HEK293T (cell line): ENCODE measurements at regions not wholly inside any gene's neighbourhood (a gene's known extent, or its start where the extent isn't known, plus 50 kb on each side); places are given as distances from the start of the nearest gene placed in this dataset.

Source experiments
- BHLHE40 ChIP-seq: fragments of 450-650 bp; IDR thresholded peaks from 2 replicates; pipeline ENCODE4 v1.6.1; 2016; ENCODE audit warnings: mild to moderate bottlenecking, moderate library complexity, borderline replicate concordance
- FOXA1 ChIP-seq: fragments of 450-650 bp; IDR thresholded peaks from 2 replicates; pipeline ENCODE4 v1.6.1; 2016; ENCODE audit warnings: mild to moderate bottlenecking
- HDGF ChIP-seq: fragments of 450-650 bp; IDR thresholded peaks from 2 replicates; pipeline ENCODE4 v1.6.1; 2017; ENCODE audit warnings: antibody characterized with exemption, borderline replicate concordance
- L3MBTL2 ChIP-seq: fragments of 450-650 bp; conservative IDR thresholded peaks from 2 replicates; pipeline ENCODE4 v1.6.1; 2016; ENCODE audit warnings: mild to moderate bottlenecking
- NFRKB ChIP-seq: fragments of 450-650 bp; IDR thresholded peaks from 2 replicates; pipeline ENCODE4 v1.6.1; 2016; ENCODE audit warnings: mild to moderate bottlenecking, moderate library complexity
- SP1 ChIP-seq: fragments of 450-650 bp; IDR thresholded peaks from 2 replicates; pipeline ENCODE4 v1.6.1; 2017
- SUZ12 ChIP-seq: fragments of 450-650 bp; IDR thresholded peaks from 2 replicates; pipeline ENCODE4 v1.6.1; 2016; ENCODE audit warnings: mild to moderate bottlenecking
- TARDBP ChIP-seq: fragments of 450-650 bp; IDR thresholded peaks from 2 replicates; pipeline ENCODE4 v1.6.1; 2016
- ZNF384 ChIP-seq: fragments of 450-650 bp; IDR thresholded peaks from 2 replicates; pipeline ENCODE4 v1.6.1; 2016
- TF ChIP-seq, protein P1 (sequence below): fragments of 450-650 bp; IDR thresholded peaks from 2 replicates; pipeline ENCODE4 v1.6.1; 2016

DNA sequence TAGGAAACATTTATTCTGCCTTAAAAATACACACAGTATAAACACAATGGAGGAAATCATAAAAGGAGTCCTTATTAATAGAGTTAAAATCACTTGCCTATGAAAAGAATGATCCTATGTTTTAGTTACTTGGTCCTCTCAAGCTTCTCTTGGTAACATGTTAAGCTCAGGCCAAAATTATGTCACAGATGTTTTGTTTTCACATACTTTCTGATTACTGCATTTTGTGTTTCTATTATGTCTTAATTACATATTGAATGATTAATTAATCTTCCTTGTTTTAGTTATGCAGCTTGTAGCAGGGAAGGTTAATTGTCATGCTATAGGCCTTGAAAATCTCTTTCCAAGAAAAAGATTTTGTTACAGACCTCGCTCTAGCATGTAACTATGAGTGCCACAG, 406.0 kb downstream of the PLA2G4A start:
- TF ChIP-seq FOXA1: no peak
- TF ChIP-seq SP1: no peak
- TF ChIP-seq ZNF384: no peak
- TF ChIP-seq TARDBP: no peak
- TF ChIP-seq, protein P1, sequence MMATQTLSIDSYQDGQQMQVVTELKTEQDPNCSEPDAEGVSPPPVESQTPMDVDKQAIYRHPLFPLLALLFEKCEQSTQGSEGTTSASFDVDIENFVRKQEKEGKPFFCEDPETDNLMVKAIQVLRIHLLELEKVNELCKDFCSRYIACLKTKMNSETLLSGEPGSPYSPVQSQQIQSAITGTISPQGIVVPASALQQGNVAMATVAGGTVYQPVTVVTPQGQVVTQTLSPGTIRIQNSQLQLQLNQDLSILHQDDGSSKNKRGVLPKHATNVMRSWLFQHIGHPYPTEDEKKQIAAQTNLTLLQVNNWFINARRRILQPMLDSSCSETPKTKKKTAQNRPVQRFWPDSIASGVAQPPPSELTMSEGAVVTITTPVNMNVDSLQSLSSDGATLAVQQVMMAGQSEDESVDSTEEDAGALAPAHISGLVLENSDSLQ: no peak
- no peak for TF ChIP-seq HDGF
- TF ChIP-seq SUZ12: no peak
- TF ChIP-seq NFRKB: no peak
- TF ChIP-seq L3MBTL2: no peak
- no peak for TF ChIP-seq BHLHE40
